ENCODE measurements at regions not wholly inside any gene's neighbourhood (a gene's known extent, or its start where the extent isn't known, plus 50 kb on each side); places are given as distances from the start of the nearest gene placed in this dataset.

- Histone ChIP-seq H3K27ac (ENCODE audit: low read depth, low read length) (no peak overlapping the region), H3K27me3 (ENCODE audit: low read length) (no peaks in the 10 kb centered on the region), H3F3A (ENCODE audit: insufficient read depth) (no peaks in the 10 kb centered on the region), H3K4me2 (ENCODE audit: low read depth, low read length, poor library complexity, severe bottlenecking) (no peak overlapping the region), H3K4me3 (ENCODE audit: insufficient read depth, low read length, poor library complexity, severe bottlenecking) (no peak overlapping the region), H3K9ac (ENCODE audit: low read length) (no peak overlapping the region), H2AFZ (ENCODE audit: low read depth, low read length, severe bottlenecking) (no peak overlapping the region), H3K36me3 (ENCODE audit: low read length) (no peaks in the 10 kb centered on the region), H3K79me2 (ENCODE audit: insufficient read depth, low read length) (no peaks in the 10 kb centered on the region), H3K9me2 (replicated peaks; ENCODE audit: insufficient read depth, low read length) (no peaks in the 10 kb centered on the region), H3K9me3 (ENCODE audit: insufficient read depth, low read length) (no peaks in the 10 kb centered on the region), H4K20me1 (ENCODE audit: low read depth, low read length) (no peaks in the 10 kb centered on the region)
- TF ChIP-seq EZH2phosphoT487 (conservative IDR thresholded peaks at IDR 0.05; ENCODE audit: low read length), result no peak
- TF ChIP-seq, protein P1, sequence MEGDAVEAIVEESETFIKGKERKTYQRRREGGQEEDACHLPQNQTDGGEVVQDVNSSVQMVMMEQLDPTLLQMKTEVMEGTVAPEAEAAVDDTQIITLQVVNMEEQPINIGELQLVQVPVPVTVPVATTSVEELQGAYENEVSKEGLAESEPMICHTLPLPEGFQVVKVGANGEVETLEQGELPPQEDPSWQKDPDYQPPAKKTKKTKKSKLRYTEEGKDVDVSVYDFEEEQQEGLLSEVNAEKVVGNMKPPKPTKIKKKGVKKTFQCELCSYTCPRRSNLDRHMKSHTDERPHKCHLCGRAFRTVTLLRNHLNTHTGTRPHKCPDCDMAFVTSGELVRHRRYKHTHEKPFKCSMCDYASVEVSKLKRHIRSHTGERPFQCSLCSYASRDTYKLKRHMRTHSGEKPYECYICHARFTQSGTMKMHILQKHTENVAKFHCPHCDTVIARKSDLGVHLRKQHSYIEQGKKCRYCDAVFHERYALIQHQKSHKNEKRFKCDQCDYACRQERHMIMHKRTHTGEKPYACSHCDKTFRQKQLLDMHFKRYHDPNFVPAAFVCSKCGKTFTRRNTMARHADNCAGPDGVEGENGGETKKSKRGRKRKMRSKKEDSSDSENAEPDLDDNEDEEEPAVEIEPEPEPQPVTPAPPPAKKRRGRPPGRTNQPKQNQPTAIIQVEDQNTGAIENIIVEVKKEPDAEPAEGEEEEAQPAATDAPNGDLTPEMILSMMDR (IDR thresholded peaks at IDR 0.05; ENCODE audit: insufficient read depth, low read length, poor library complexity, severe bottlenecking), result no peak
These were observed 2036.2 kb upstream of the PIK3C3 start for GRCh38 chr18:39918847-39919246.

GRCh38 chr18:39913672-39914366 lies 2041.2 kb upstream of the PIK3C3 start:
- Histone ChIP-seq H3K27ac (ENCODE audit: low read depth, low read length) (no peak overlapping the region), H3F3A (ENCODE audit: insufficient read depth) (no peaks in the 10 kb centered on the region), H4K20me1 (ENCODE audit: low read depth, low read length) (no peaks in the 10 kb centered on the region), H3K9ac (ENCODE audit: low read length) (no peak overlapping the region), H3K27me3 (ENCODE audit: low read length) (no peaks in the 10 kb centered on the region), H3K9me2 (replicated peaks; ENCODE audit: insufficient read depth, low read length) (no peaks in the 10 kb centered on the region), H2AFZ (ENCODE audit: low read depth, low read length, severe bottlenecking) (no peak overlapping the region), H3K36me3 (ENCODE audit: low read length) (no peaks in the 10 kb centered on the region), H3K79me2 (ENCODE audit: insufficient read depth, low read length) (no peaks in the 10 kb centered on the region), H3K9me3 (ENCODE audit: insufficient read depth, low read length) (no peaks in the 10 kb centered on the region), H3K4me3 (ENCODE audit: insufficient read depth, low read length, poor library complexity, severe bottlenecking) (no peak overlapping the region), H3K4me2 (ENCODE audit: low read depth, low read length, poor library complexity, severe bottlenecking) (no peak overlapping the region)
- TF ChIP-seq, protein P1 (IDR thresholded peaks at IDR 0.05; ENCODE audit: insufficient read depth, low read length, poor library complexity, severe bottlenecking), result no peak
- no peak for TF ChIP-seq EZH2phosphoT487 (conservative IDR thresholded peaks at IDR 0.05; ENCODE audit: low read length)

GRCh38 chr18:39911716-39912115 lies 2043.3 kb upstream of the PIK3C3 start:
- Histone ChIP-seq H2AFZ (ENCODE audit: low read depth, low read length, severe bottlenecking) (no peak overlapping the region), H3K9ac (ENCODE audit: low read length) (no peak overlapping the region), H3K4me3 (ENCODE audit: insufficient read depth, low read length, poor library complexity, severe bottlenecking) (no peak overlapping the region), H3K36me3 (ENCODE audit: low read length) (no peaks in the 10 kb centered on the region), H3F3A (ENCODE audit: insufficient read depth) (no peaks in the 10 kb centered on the region), H3K9me2 (replicated peaks; ENCODE audit: insufficient read depth, low read length) (no peaks in the 10 kb centered on the region), H3K27me3 (ENCODE audit: low read length) (no peaks in the 10 kb centered on the region), H4K20me1 (ENCODE audit: low read depth, low read length) (no peaks in the 10 kb centered on the region), H3K79me2 (ENCODE audit: insufficient read depth, low read length) (no peaks in the 10 kb centered on the region), H3K9me3 (ENCODE audit: insufficient read depth, low read length) (no peaks in the 10 kb centered on the region), H3K27ac (ENCODE audit: low read depth, low read length) (no peak overlapping the region), H3K4me2 (ENCODE audit: low read depth, low read length, poor library complexity, severe bottlenecking) (no peak overlapping the region)
- TF ChIP-seq EZH2phosphoT487 (conservative IDR thresholded peaks at IDR 0.05; ENCODE audit: low read length), result no peak
- TF ChIP-seq, protein P1 (IDR thresholded peaks at IDR 0.05; ENCODE audit: insufficient read depth, low read length, poor library complexity, severe bottlenecking), result no peak

Measured in SU-DHL-6 (cell line).